ENCODE measurements at regions not wholly inside any gene's neighbourhood (a gene's known extent, or its start where the extent isn't known, plus 50 kb on each side); places are given as distances from the start of the nearest gene placed in this dataset.

- Histone ChIP-seq H3K4ac (ENCODE audit: low read depth in 1 of 2, low read length in 2 of 2) (no peak overlapping the region), H2AK5ac (ENCODE audit: low read length, severe bottlenecking) (no peak overlapping the region), H3K27me3 (ENCODE audit: control insufficient read depth in 1 of 2, insufficient read depth in 1 of 2, low read length in 2 of 2) (no peaks in the 10 kb centered on the region), H3K9ac (ENCODE audit: low read length) (no peak overlapping the region), H2BK120ac (ENCODE audit: low read depth, low read length) (no peak overlapping the region), H3K18ac (ENCODE audit: low read depth in 1 of 2, low read length in 2 of 2) (no peak overlapping the region), H2BK12ac (ENCODE audit: low read length in 2 of 2) (no peak overlapping the region), H2BK5ac (ENCODE audit: low read depth, low read length, poor library complexity, severe bottlenecking) (no peak overlapping the region), H3K4me2 (ENCODE audit: low read length, poor library complexity, severe bottlenecking) (no peak overlapping the region), H3K23ac (ENCODE audit: low read length in 2 of 2) (no peak overlapping the region), H3K27ac (ENCODE audit: low read length, poor library complexity, severe bottlenecking) (no peak overlapping the region), H2BK15ac (ENCODE audit: low read depth, poor library complexity, severe bottlenecking) (no peak overlapping the region), H2AFZ (ENCODE audit: low read depth, low read length) (no peak overlapping the region), H3K4me3 (ENCODE audit: insufficient read depth in 1 of 2, low read depth in 1 of 2, low read length in 2 of 2) (no peak overlapping the region), H3K9me3 (ENCODE audit: control insufficient read depth, low read length) (no peaks in the 10 kb centered on the region), H3K36me3 (ENCODE audit: control insufficient read depth in 1 of 2, insufficient read depth in 2 of 2, low read depth in 1 of 2, low read length in 2 of 2) (no peaks in the 10 kb centered on the region), H3K4me1 (ENCODE audit: control insufficient read depth, insufficient read depth, low read depth, low read length) (peaks cover 1% of the 10 kb centered on the region), H3K14ac (ENCODE audit: low read length in 2 of 2) (no peak overlapping the region), H4K91ac (ENCODE audit: low read length) (no peak overlapping the region), H4K8ac (ENCODE audit: low read length) (no peak overlapping the region), H3K79me1 (replicated peaks; ENCODE audit: low read length, poor library complexity, severe bottlenecking) (no peaks in the 10 kb centered on the region)
- WGBS: 99% methylated on average over 5 of the region's 9 CpGs
- DNase-seq: no peak
Measured at GRCh38 chr9:108347463-108348188, 508.2 kb downstream of the ACTL7B start.

- H3K27ac ChIP-seq (ENCODE audit: low read length, poor library complexity, severe bottlenecking): peak overlapping the region; percentile 78
- no peak overlapping the region for H2AFZ ChIP-seq (ENCODE audit: low read depth, low read length)
- no peaks in the 10 kb centered on the region for H3K27me3 ChIP-seq (ENCODE audit: control insufficient read depth in 1 of 2, insufficient read depth in 1 of 2, low read length in 2 of 2)
- no peak overlapping the region for H3K4ac ChIP-seq (ENCODE audit: low read depth in 1 of 2, low read length in 2 of 2)
- no peaks in the 10 kb centered on the region for H3K79me1 ChIP-seq (replicated peaks; ENCODE audit: low read length, poor library complexity, severe bottlenecking)
- no peaks in the 10 kb centered on the region for H3K9me3 ChIP-seq (ENCODE audit: control insufficient read depth, low read length)
- no peak overlapping the region for H3K18ac ChIP-seq (ENCODE audit: low read depth in 1 of 2, low read length in 2 of 2)
- H3K9ac ChIP-seq (ENCODE audit: low read length): no peak overlapping the region
- H2BK120ac ChIP-seq (ENCODE audit: low read depth, low read length): no peak overlapping the region
- H3K4me2 ChIP-seq (ENCODE audit: low read length, poor library complexity, severe bottlenecking): no peak overlapping the region
- H3K14ac ChIP-seq (ENCODE audit: low read length in 2 of 2): no peak overlapping the region
- no peak overlapping the region for H2AK5ac ChIP-seq (ENCODE audit: low read length, severe bottlenecking)
- no peak overlapping the region for H3K4me3 ChIP-seq (ENCODE audit: insufficient read depth in 1 of 2, low read depth in 1 of 2, low read length in 2 of 2)
- no peak for DNase-seq
- no peak overlapping the region for H2BK5ac ChIP-seq (ENCODE audit: low read depth, low read length, poor library complexity, severe bottlenecking)
- no peak overlapping the region for H2BK12ac ChIP-seq (ENCODE audit: low read length in 2 of 2)
- no peak overlapping the region for H3K23ac ChIP-seq (ENCODE audit: low read length in 2 of 2)
- H3K4me1 ChIP-seq (ENCODE audit: control insufficient read depth, insufficient read depth, low read depth, low read length): peaks cover 1% of the 10 kb centered on the region
- H3K36me3 ChIP-seq (ENCODE audit: control insufficient read depth in 1 of 2, insufficient read depth in 2 of 2, low read depth in 1 of 2, low read length in 2 of 2): no peaks in the 10 kb centered on the region
- no peak overlapping the region for H2BK15ac ChIP-seq (ENCODE audit: low read depth, poor library complexity, severe bottlenecking)
- no CpG with 5 or more reads among the region's 3 CpGs for WGBS
- H4K91ac ChIP-seq (ENCODE audit: low read length): no peak overlapping the region
- H4K8ac ChIP-seq (ENCODE audit: low read length): no peak overlapping the region
Measured at GRCh38 chr9:108345826-108346225, 510.0 kb downstream of the ACTL7B start.

GRCh38 chr9:108339251-108339650 lies 516.5 kb downstream of the ACTL7B start:
- Histone ChIP-seq H4K91ac (ENCODE audit: low read length) (no peak overlapping the region), H3K4me3 (ENCODE audit: insufficient read depth in 1 of 2, low read depth in 1 of 2, low read length in 2 of 2) (no peak overlapping the region), H3K36me3 (ENCODE audit: control insufficient read depth in 1 of 2, insufficient read depth in 2 of 2, low read depth in 1 of 2, low read length in 2 of 2) (no peaks in the 10 kb centered on the region), H3K23ac (ENCODE audit: low read length in 2 of 2) (no peak overlapping the region), H3K27ac (ENCODE audit: low read length, poor library complexity, severe bottlenecking) (no peak overlapping the region), H2AFZ (ENCODE audit: low read depth, low read length) (no peak overlapping the region), H2BK120ac (ENCODE audit: low read depth, low read length) (no peak overlapping the region), H2BK15ac (ENCODE audit: low read depth, poor library complexity, severe bottlenecking) (no peak overlapping the region), H3K4ac (ENCODE audit: low read depth in 1 of 2, low read length in 2 of 2) (no peak overlapping the region), H3K9ac (ENCODE audit: low read length) (no peak overlapping the region), H4K8ac (ENCODE audit: low read length) (no peak overlapping the region), H3K14ac (ENCODE audit: low read length in 2 of 2) (no peak overlapping the region), H3K4me1 (ENCODE audit: control insufficient read depth, insufficient read depth, low read depth, low read length) (no peaks in the 10 kb centered on the region), H3K27me3 (ENCODE audit: control insufficient read depth in 1 of 2, insufficient read depth in 1 of 2, low read length in 2 of 2) (no peaks in the 10 kb centered on the region), H2AK5ac (ENCODE audit: low read length, severe bottlenecking) (no peak overlapping the region), H3K4me2 (ENCODE audit: low read length, poor library complexity, severe bottlenecking) (no peak overlapping the region), H2BK5ac (ENCODE audit: low read depth, low read length, poor library complexity, severe bottlenecking) (no peak overlapping the region), H3K18ac (ENCODE audit: low read depth in 1 of 2, low read length in 2 of 2) (no peak overlapping the region), H2BK12ac (ENCODE audit: low read length in 2 of 2) (no peak overlapping the region), H3K79me1 (replicated peaks; ENCODE audit: low read length, poor library complexity, severe bottlenecking) (no peaks in the 10 kb centered on the region), H3K9me3 (ENCODE audit: control insufficient read depth, low read length) (no peaks in the 10 kb centered on the region)
- DNase-seq: no peak
- WGBS: 100% methylated on average over 1 of the region's 3 CpGs

GRCh38 chr9:108336575-108336974 lies 519.2 kb downstream of the ACTL7B start:
- Histone ChIP-seq H2BK12ac (ENCODE audit: low read length in 2 of 2) (no peak overlapping the region), H3K27ac (ENCODE audit: low read length, poor library complexity, severe bottlenecking) (no peak overlapping the region), H4K8ac (ENCODE audit: low read length) (no peak overlapping the region), H2BK5ac (ENCODE audit: low read depth, low read length, poor library complexity, severe bottlenecking) (no peak overlapping the region), H3K36me3 (ENCODE audit: control insufficient read depth in 1 of 2, insufficient read depth in 2 of 2, low read depth in 1 of 2, low read length in 2 of 2) (no peaks in the 10 kb centered on the region), H3K9ac (ENCODE audit: low read length) (no peak overlapping the region), H3K4me3 (ENCODE audit: insufficient read depth in 1 of 2, low read depth in 1 of 2, low read length in 2 of 2) (no peak overlapping the region), H2AFZ (ENCODE audit: low read depth, low read length) (no peak overlapping the region), H4K91ac (ENCODE audit: low read length) (no peak overlapping the region), H3K9me3 (ENCODE audit: control insufficient read depth, low read length) (no peaks in the 10 kb centered on the region), H2BK120ac (ENCODE audit: low read depth, low read length) (no peak overlapping the region), H3K14ac (ENCODE audit: low read length in 2 of 2) (no peak overlapping the region), H3K27me3 (ENCODE audit: control insufficient read depth in 1 of 2, insufficient read depth in 1 of 2, low read length in 2 of 2) (no peaks in the 10 kb centered on the region), H3K79me1 (replicated peaks; ENCODE audit: low read length, poor library complexity, severe bottlenecking) (no peaks in the 10 kb centered on the region), H3K18ac (ENCODE audit: low read depth in 1 of 2, low read length in 2 of 2) (no peak overlapping the region), H2AK5ac (ENCODE audit: low read length, severe bottlenecking) (no peak overlapping the region), H3K4me1 (ENCODE audit: control insufficient read depth, insufficient read depth, low read depth, low read length) (no peaks in the 10 kb centered on the region), H3K4ac (ENCODE audit: low read depth in 1 of 2, low read length in 2 of 2) (no peak overlapping the region), H3K23ac (ENCODE audit: low read length in 2 of 2) (no peak overlapping the region), H3K4me2 (ENCODE audit: low read length, poor library complexity, severe bottlenecking) (no peak overlapping the region), H2BK15ac (ENCODE audit: low read depth, poor library complexity, severe bottlenecking) (no peak overlapping the region)
- 100% methylated on average over 1 of the region's 2 CpGs for WGBS
- no peak for DNase-seq
